OCI-LY7 (cell line): ENCODE measurements at regions not wholly inside any gene's neighbourhood (a gene's known extent, or its start where the extent isn't known, plus 50 kb on each side); places are given as distances from the start of the nearest gene placed in this dataset.

Experiments
- BruUV-seq: library from RNA; stranded (reverse); fragments of 400-500 nt; replicated peaks from 2 replicates; lab custom pipeline; 2021; lab: Mats Ljungman, UMichigan
- CTCF ChIA-PET: fragments of 300-600 bp; sonication (Branson Sonifier 250); formaldehyde crosslinking; loops from one replicate; lab custom pipeline; 2022; ENCODE audit warnings: antibody characterized with exemption; ENCODE audit not compliant: unreplicated experiment; lab: Charles Lee
- POLR2A ChIA-PET: fragments of 300-600 bp; sonication (Branson Sonifier 250); formaldehyde crosslinking; loops from one replicate; lab custom pipeline; 2022; ENCODE audit warnings: antibody characterized with exemption; lab: Charles Lee
- DNase-seq: peaks from one replicate; pipeline ENCODE4 v3.0.0-alpha.2; 2015; ENCODE audit warnings: low spot score
- H2AFZ ChIP-seq: fragments of 200-600 bp; sonication (generic), shearing (Covaris generic); 2 replicates; pipeline ENCODE4 v1.6.1; 2014; ENCODE audit warnings: mild to moderate bottlenecking, antibody characterized with exemption, low read length, moderate library complexity
- H3K27ac ChIP-seq: fragments of 200-600 bp; sonication (generic); 2 replicates; pipeline ENCODE4 v1.5.1; 2014; ENCODE audit warnings: mixed run types, low read depth, mild to moderate bottlenecking, moderate library complexity, low read length, inconsistent platforms; ENCODE audit not compliant: poor library complexity, severe bottlenecking
- H3K36me3 ChIP-seq: fragments of 200-600 bp; sonication (generic); 2 replicates; pipeline ENCODE4 v1.6.1; 2014; ENCODE audit warnings: mild to moderate bottlenecking, antibody characterized with exemption, low read length, moderate library complexity, mixed read lengths; ENCODE audit not compliant: insufficient read depth
- H3K4me1 ChIP-seq: fragments of 200-600 bp; sonication (generic); 2 replicates; pipeline ENCODE4 v1.5.1; 2014; ENCODE audit warnings: mild to moderate bottlenecking, low read length; ENCODE audit not compliant: insufficient read depth, poor library complexity, severe bottlenecking
- H3K4me2 ChIP-seq: fragments of 200-600 bp; sonication (generic); 2 replicates; pipeline ENCODE4 v1.6.1; 2014; ENCODE audit warnings: mild to moderate bottlenecking, low read length
- H3K4me3 ChIP-seq: fragments of 200-600 bp; sonication (generic); 2 replicates; pipeline ENCODE4 v1.5.1; 2014; ENCODE audit warnings: mild to moderate bottlenecking, low read depth, low read length; ENCODE audit not compliant: poor library complexity, severe bottlenecking
- H3K79me2 ChIP-seq: fragments of 200-600 bp; sonication (generic); 2 replicates; pipeline ENCODE4 v1.6.1; 2016; ENCODE audit warnings: low read depth, mild to moderate bottlenecking, low read length, moderate library complexity, mixed read lengths; ENCODE audit not compliant: insufficient read depth
- H3K9me2 ChIP-seq: fragments of 200-600 bp; sonication (generic); 2 replicates; pipeline ENCODE4 v1.6.1; 2016; ENCODE audit warnings: mild to moderate bottlenecking, low read length, mixed read lengths; ENCODE audit not compliant: insufficient read depth
- H3K9me3 ChIP-seq: fragments of 200-600 bp; sonication (generic); 2 replicates; pipeline ENCODE4 v1.6.1; 2014; ENCODE audit warnings: mild to moderate bottlenecking, mixed run types, low read length, mixed read lengths
- H4K20me1 ChIP-seq: fragments of 200-600 bp; sonication (generic); 2 replicates; pipeline ENCODE4 v1.6.1; 2014; ENCODE audit warnings: mild to moderate bottlenecking, antibody characterized with exemption, low read length, moderate library complexity, mixed read lengths; ENCODE audit not compliant: insufficient read depth
- EZH2phosphoT487 ChIP-seq: fragments of 200-600 bp; sonication (generic); IDR thresholded peaks from 2 replicates; pipeline ENCODE4 v1.6.1; 2018; ENCODE audit warnings: low read depth, borderline replicate concordance, mild to moderate bottlenecking, mixed run types, antibody characterized with exemption, low read length, moderate library complexity, mixed read lengths
- intact Hi-C: fragments of 100-400 bp; cut with micrococcal nuclease; formaldehyde crosslinking; loops from one replicate; pipeline ENCODE4 v1.10.0; 2022; ENCODE audit not compliant: unreplicated experiment
- TF ChIP-seq, protein P1 (sequence below): fragments of 200-600 bp; sonication (generic); conservative IDR thresholded peaks from 2 replicates; pipeline ENCODE4 v1.5.1; 2014; ENCODE audit warnings: mild to moderate bottlenecking, antibody characterized with exemption, low read length, moderate library complexity, mixed read lengths

DNA sequence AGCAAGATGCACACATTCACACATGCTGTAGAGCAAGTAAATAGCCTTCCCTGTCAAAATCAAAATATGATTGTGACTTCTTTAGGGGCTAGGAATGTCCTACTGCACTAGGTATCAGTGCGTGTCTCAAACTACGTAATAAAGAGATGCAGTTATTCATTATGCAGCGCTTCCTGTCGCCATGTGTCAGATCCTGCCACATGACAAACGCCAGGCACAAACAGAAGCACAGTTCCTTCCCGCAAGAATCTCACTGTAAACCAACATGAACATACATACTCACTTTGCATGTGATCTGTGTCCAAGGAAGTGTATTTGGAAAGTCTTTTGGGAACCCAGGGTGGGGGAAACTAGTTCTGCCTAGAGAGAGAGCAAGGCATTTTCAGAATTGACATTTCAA lies 599.9 kb downstream of the RNF144A start:
- POLR2A ChIA-PET, result no interaction called here
- H3K27ac ChIP-seq, result no peak overlapping the region

DNA sequence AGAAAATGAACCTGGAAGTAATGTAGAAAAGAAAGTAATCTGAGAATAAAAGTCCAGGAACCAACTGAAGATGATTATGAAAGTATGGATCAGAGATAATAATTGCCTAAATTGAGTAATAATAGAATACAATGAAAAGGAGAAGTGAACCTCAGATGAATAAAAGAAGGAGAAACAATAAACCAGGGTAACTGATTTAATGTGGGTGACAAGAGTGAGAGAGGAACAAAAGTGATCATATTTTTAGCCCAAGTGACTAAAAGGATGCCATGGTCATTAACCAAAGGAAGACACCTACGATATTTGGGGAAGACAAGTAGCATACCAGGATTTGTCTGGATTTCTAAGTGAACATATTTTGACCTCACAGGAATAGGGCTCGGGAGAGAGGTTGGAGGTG lies 600.6 kb downstream of the RNF144A start:
- Histone ChIP-seq H3K4me3 (no peak overlapping the region), H3K4me1 (peaks cover 31% of the 10 kb centered on the region), H3K9me3 (no peaks in the 10 kb centered on the region), H2AFZ (peak overlapping the region; percentile 24), H3K9me2 (no peaks in the 10 kb centered on the region), H3K36me3 (no peaks in the 10 kb centered on the region), H4K20me1 (no peaks in the 10 kb centered on the region), H3K79me2 (no peaks in the 10 kb centered on the region), H3K4me2 (peak overlapping the region; percentile 14; the same call in 1 of the 2 replicates), H3K27ac (no peak overlapping the region)
- ChIA-PET POLR2A (no interaction called here), CTCF (no interaction called here)
- no peak for DNase-seq
- BruUV-seq, result no TSS peak
- intact Hi-C loops, result no loop called here
- TF ChIP-seq, protein P1, sequence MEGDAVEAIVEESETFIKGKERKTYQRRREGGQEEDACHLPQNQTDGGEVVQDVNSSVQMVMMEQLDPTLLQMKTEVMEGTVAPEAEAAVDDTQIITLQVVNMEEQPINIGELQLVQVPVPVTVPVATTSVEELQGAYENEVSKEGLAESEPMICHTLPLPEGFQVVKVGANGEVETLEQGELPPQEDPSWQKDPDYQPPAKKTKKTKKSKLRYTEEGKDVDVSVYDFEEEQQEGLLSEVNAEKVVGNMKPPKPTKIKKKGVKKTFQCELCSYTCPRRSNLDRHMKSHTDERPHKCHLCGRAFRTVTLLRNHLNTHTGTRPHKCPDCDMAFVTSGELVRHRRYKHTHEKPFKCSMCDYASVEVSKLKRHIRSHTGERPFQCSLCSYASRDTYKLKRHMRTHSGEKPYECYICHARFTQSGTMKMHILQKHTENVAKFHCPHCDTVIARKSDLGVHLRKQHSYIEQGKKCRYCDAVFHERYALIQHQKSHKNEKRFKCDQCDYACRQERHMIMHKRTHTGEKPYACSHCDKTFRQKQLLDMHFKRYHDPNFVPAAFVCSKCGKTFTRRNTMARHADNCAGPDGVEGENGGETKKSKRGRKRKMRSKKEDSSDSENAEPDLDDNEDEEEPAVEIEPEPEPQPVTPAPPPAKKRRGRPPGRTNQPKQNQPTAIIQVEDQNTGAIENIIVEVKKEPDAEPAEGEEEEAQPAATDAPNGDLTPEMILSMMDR, result no peak
- TF ChIP-seq EZH2phosphoT487, result no peak

More for the DNA sequence above, 599.9 kb downstream of the RNF144A start:
- H3K9me2 ChIP-seq, result no peaks in the 10 kb centered on the region
- no TSS peak for BruUV-seq
- TF ChIP-seq, protein P1, result no peak
- no peak for TF ChIP-seq EZH2phosphoT487
- H2AFZ ChIP-seq, result peak overlapping the region; percentile 24; the same call in 1 of the 2 replicates
- no peaks in the 10 kb centered on the region for H4K20me1 ChIP-seq
- no peaks in the 10 kb centered on the region for H3K9me3 ChIP-seq
- no peak overlapping the region for H3K4me2 ChIP-seq
- H3K79me2 ChIP-seq, result no peaks in the 10 kb centered on the region
- H3K4me3 ChIP-seq, result no peak overlapping the region
- no peak for DNase-seq
- intact Hi-C loops, result no loop called here
- CTCF ChIA-PET, result no interaction called here
- H3K36me3 ChIP-seq, result no peaks in the 10 kb centered on the region
- peaks cover 31% of the 10 kb centered on the region for H3K4me1 ChIP-seq

DNA sequence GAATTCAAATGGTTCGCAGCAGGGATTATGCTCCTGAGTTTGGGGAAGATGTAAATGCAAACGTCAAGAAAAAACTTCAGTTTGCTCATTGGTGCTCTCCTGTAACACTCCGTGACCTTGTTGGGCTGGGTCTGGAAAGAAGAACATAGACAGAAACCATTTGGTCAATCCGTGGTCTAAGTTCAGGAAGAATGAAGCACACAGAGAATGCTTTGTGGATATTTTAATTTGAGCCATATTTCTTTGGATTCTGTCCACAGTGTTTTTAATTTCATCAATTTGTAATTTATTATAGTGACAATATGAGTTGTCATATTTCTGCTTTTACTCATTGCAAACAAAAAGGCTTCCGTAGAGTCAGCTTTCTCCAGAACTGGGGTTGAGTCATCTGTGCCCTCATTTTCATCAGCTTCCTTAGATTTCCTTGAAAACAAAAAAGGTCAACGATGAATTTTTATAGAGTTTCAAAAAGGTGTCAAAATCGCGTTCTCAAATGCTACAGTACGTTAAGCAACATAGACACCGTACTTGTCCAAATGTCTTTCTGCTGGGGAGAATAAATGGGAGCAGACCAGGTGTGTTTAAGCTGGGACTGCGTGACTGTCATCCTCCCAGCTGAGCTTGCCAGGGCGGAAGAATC lies 606.4 kb downstream of the RNF144A start:
- no peak for TF ChIP-seq EZH2phosphoT487
- TF ChIP-seq, protein P1, result no peak
- CTCF ChIA-PET, result no interaction called here
- Histone ChIP-seq H3K4me3 (no peak overlapping the region), H3K27ac (no peak overlapping the region), H3K79me2 (no peaks in the 10 kb centered on the region), H3K9me3 (no peaks in the 10 kb centered on the region), H3K36me3 (no peaks in the 10 kb centered on the region; the same call in 1 of the 2 replicates), H3K4me2 (no peak overlapping the region), H3K9me2 (no peaks in the 10 kb centered on the region), H3K4me1 (no peaks in the 10 kb centered on the region), H4K20me1 (no peaks in the 10 kb centered on the region), H2AFZ (no peak overlapping the region)
- POLR2A ChIA-PET, result interaction anchor here (1.0 to 1.9 kb wide), 2 partner anchors 15 to 32 kb away, joined by 3 to 5 read pairs; no protein-coding TSS in a partner anchor
- intact Hi-C loops, result no loop called here
- DNase-seq, result no peak
- BruUV-seq, result no TSS peak
